Parathyroid adenoma (tissue), 2 donors: ENCODE measurements at regions not wholly inside any gene's neighbourhood (a gene's known extent, or its start where the extent isn't known, plus 50 kb on each side); places are given as distances from the start of the nearest gene placed in this dataset.
"Not testable (repeated sequence)": the region's sequence is repeated elsewhere in the genome, so short reads cannot be mapped to it uniquely, and the experiment has no call there.

Source experiments
- H2AFZ ChIP-seq: fragments of 300-600 bp; sonication (generic); one replicate; pipeline ENCODE4 v1.7.0; 2017; ENCODE audit warnings: antibody characterized with exemption, mild to moderate bottlenecking
- H3K27ac ChIP-seq: fragments of 300-600 bp; sonication (generic); one replicate; pipeline ENCODE4 v1.7.0; 2017
- H3K27me3 ChIP-seq: fragments of 300-600 bp; sonication (generic); one replicate; pipeline ENCODE4 v1.7.0; 2017; ENCODE audit warnings: low read length; ENCODE audit not compliant: control insufficient read depth, insufficient read depth
- H3K36me3 ChIP-seq: fragments of 300-600 bp; sonication (generic); one replicate; pipeline ENCODE4 v1.7.0; 2017; ENCODE audit warnings: low read length; ENCODE audit not compliant: control insufficient read depth, insufficient read depth
- H3K4me1 ChIP-seq: fragments of 300-600 bp; sonication (generic); one replicate; pipeline ENCODE4 v1.7.0; 2017; ENCODE audit warnings: control low read depth
- H3K4me2 ChIP-seq: fragments of 300-600 bp; sonication (generic); one replicate; pipeline ENCODE4 v1.7.0; 2017; ENCODE audit warnings: low read length
- H3K4me3 ChIP-seq: fragments of 300-600 bp; sonication (generic); one replicate; pipeline ENCODE4 v1.7.0; 2017; ENCODE audit warnings: low read depth, low read length
- H3K79me2 ChIP-seq: fragments of 300-600 bp; sonication (generic); one replicate; pipeline ENCODE4 v1.7.0; 2017; ENCODE audit warnings: control low read depth
- H3K9ac ChIP-seq: fragments of 300-600 bp; sonication (generic); one replicate; pipeline ENCODE4 v1.7.0; 2017; ENCODE audit warnings: mild to moderate bottlenecking
- H3K9me3 ChIP-seq: fragments of 300-600 bp; sonication (generic); one replicate; pipeline ENCODE4 v1.7.0; 2017; ENCODE audit warnings: low read length; ENCODE audit not compliant: control insufficient read depth
- TF ChIP-seq, protein P1 (sequence below): fragments of 300-600 bp; sonication (generic); IDR thresholded peaks from one replicate; pipeline ENCODE4 v1.7.0; 2017; ENCODE audit warnings: antibody characterized with exemption, mild to moderate bottlenecking
- donor health status: primary hyperparathyroidism.

DNA sequence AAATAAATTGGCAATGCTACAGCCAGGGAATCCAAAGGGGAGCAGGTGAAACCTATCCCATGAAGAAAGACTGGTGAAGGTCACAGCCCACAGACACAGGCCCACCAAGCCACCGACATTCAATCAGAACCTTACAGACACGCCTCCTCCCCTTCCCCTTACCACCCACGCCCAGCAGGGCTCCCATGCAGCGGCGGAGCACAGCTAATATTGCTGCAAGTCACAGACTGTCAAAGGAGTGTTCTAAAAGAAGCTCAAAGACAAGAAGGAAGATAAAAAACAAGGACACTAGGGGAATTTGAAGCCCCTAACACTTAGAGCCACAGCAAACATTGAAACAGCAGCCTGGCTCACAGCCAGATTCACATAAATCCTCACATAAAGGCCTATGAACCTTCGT lies 91.2 kb downstream of the MED10 start:
- H3K4me1 ChIP-seq = no peaks in the 10 kb centered on the region
- no peak overlapping the region for H2AFZ ChIP-seq
- TF ChIP-seq, protein P1, sequence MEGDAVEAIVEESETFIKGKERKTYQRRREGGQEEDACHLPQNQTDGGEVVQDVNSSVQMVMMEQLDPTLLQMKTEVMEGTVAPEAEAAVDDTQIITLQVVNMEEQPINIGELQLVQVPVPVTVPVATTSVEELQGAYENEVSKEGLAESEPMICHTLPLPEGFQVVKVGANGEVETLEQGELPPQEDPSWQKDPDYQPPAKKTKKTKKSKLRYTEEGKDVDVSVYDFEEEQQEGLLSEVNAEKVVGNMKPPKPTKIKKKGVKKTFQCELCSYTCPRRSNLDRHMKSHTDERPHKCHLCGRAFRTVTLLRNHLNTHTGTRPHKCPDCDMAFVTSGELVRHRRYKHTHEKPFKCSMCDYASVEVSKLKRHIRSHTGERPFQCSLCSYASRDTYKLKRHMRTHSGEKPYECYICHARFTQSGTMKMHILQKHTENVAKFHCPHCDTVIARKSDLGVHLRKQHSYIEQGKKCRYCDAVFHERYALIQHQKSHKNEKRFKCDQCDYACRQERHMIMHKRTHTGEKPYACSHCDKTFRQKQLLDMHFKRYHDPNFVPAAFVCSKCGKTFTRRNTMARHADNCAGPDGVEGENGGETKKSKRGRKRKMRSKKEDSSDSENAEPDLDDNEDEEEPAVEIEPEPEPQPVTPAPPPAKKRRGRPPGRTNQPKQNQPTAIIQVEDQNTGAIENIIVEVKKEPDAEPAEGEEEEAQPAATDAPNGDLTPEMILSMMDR = no peak
- no peaks in the 10 kb centered on the region for H3K27me3 ChIP-seq
- H3K36me3 ChIP-seq = no peaks in the 10 kb centered on the region
- no peaks in the 10 kb centered on the region for H3K79me2 ChIP-seq
- no peak overlapping the region for H3K4me3 ChIP-seq
- no peak overlapping the region for H3K9ac ChIP-seq
- no peaks in the 10 kb centered on the region for H3K9me3 ChIP-seq
- H3K27ac ChIP-seq = no peak overlapping the region
- H3K4me2 ChIP-seq = no peak overlapping the region

DNA sequence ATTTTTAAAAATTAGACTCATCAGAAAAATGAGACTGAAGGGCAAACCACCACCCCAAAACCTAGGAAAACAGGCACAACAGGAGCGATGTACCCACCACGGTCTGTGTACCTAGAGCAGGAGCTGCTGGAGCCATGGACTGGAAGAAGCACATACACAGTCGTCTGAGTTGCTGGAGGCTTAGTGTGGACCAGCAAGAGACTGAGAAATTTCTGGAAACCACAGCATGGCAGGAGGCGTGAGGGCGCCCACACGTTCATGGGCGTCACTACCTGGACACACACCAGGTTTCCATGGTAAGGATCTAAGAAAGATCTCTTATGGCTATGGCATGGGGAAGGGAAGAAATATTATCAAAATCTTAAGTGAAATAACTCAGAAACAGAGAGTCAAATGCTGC lies 91.9 kb downstream of the MED10 start:
- no peaks in the 10 kb centered on the region for H3K27me3 ChIP-seq
- no peaks in the 10 kb centered on the region for H3K36me3 ChIP-seq
- no peak overlapping the region for H2AFZ ChIP-seq
- H3K4me2 ChIP-seq = no peak overlapping the region
- H3K79me2 ChIP-seq = no peaks in the 10 kb centered on the region
- H3K9me3 ChIP-seq = no peaks in the 10 kb centered on the region
- H3K27ac ChIP-seq = no peak overlapping the region
- H3K4me1 ChIP-seq = no peaks in the 10 kb centered on the region
- H3K4me3 ChIP-seq = no peak overlapping the region
- no peak overlapping the region for H3K9ac ChIP-seq
- TF ChIP-seq, protein P1 = no peak

DNA sequence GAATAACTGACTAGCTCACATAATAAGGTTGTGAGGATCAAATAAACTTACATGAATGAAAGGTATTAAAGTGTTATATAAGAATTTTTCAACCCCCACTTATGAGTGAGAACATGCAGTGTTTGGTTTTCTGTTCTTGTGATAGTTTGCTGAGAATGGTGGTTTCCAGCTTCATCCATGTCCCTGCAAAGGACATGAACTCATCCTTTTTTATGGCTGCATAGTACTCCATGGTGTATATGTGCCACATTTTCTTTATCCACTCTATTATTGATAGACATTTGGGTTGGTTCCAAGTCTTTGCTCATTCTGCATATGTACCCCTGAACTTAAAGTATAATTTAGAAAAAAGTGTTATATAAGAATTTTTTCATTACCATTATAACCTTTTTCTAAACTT lies 93.9 kb downstream of the MED10 start:
- H3K36me3 ChIP-seq, H3K27ac ChIP-seq, H3K4me3 ChIP-seq, H3K4me2 ChIP-seq, H3K9ac ChIP-seq, H3K27me3 ChIP-seq, H3K4me1 ChIP-seq, H3K9me3 ChIP-seq, H3K79me2 ChIP-seq, H2AFZ ChIP-seq: not testable (repeated sequence)

DNA sequence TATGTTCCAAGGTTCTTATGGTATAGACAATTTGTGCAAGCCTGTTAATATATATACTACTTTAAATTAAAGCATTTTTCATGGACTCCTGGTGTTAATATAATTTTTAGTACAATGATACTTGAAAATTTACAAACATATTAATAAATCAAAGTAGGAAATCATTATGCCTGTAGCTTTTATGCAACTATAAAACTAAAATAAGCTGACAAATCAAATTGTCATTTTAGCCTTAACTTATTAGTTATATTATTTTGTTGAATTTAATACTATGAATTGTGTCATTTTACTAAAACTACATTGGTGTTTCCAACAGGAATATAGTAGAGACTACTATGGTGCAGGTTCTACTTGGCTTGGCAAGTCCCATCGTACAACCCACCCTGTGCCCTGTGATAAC lies 96.0 kb downstream of the MED10 start:
- Histone ChIP-seq H3K4me2 (no peak overlapping the region), H3K9me3 (no peaks in the 10 kb centered on the region), H3K4me3 (no peak overlapping the region), H3K9ac (no peak overlapping the region), H3K4me1 (no peaks in the 10 kb centered on the region), H3K27me3 (no peaks in the 10 kb centered on the region), H3K79me2 (no peaks in the 10 kb centered on the region), H2AFZ (no peak overlapping the region), H3K36me3 (no peaks in the 10 kb centered on the region), H3K27ac (no peak overlapping the region)
- TF ChIP-seq, protein P1 = no peak

DNA sequence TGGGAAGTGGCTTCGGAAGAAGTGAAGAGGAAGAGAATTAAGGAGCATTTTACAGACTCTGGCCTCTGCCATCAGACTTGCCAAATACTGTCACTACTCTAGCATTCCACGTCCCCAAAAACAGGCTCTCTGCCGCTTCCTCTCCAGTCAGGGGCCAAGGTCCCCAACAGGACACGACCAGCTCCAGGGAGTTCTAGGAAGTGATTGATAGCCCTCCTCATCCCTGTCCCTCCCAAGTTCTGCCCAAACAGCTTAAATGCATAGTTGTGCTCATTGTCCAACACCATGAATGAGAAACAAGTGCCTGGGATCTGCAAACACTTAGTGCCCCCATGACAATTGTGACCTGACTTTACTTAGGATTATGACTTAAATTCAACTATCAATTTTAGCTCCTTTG lies 96.5 kb downstream of the MED10 start:
- Histone ChIP-seq H3K4me3 (no peak overlapping the region), H3K36me3 (no peaks in the 10 kb centered on the region), H3K9ac (no peak overlapping the region), H3K27ac (no peak overlapping the region), H3K27me3 (no peaks in the 10 kb centered on the region), H3K9me3 (no peaks in the 10 kb centered on the region), H3K79me2 (no peaks in the 10 kb centered on the region), H3K4me1 (no peaks in the 10 kb centered on the region), H3K4me2 (no peak overlapping the region), H2AFZ (no peak overlapping the region)
- TF ChIP-seq, protein P1 = no peak
